Lower leg skin (tissue), 3 donors: ENCODE measurements at regions not wholly inside any gene's neighbourhood (a gene's known extent, or its start where the extent isn't known, plus 50 kb on each side); places are given as distances from the start of the nearest gene placed in this dataset.

Experiments used
- CTCF ChIP-seq, 3 donors: fragments of 450-650 bp; IDR thresholded peaks; one replicate each; pipeline ENCODE4 v1.5.1; 2016; ENCODE audit warnings: antibody characterized with exemption in 3 of 3, mild to moderate bottlenecking in 3 of 3, moderate library complexity in 2 of 3
- POLR2A ChIP-seq, 2 donors: fragments of 450-650 bp; IDR thresholded peaks; one replicate each; pipeline ENCODE4 v1.6.1; 2016 to 2017; ENCODE audit warnings: antibody characterized with exemption in 2 of 2, mild to moderate bottlenecking in 1 of 2, moderate library complexity in 1 of 2

GRCh38 chr2:60280238-60280637 is 273.2 kb downstream of the BCL11A start:
- TF ChIP-seq POLR2A (IDR thresholded peaks at IDR 0.05) (no peak), CTCF (IDR thresholded peaks at IDR 0.05) (no peak)
